RWPE1 (cell line): ENCODE measurements at regions not wholly inside any gene's neighbourhood (a gene's known extent, or its start where the extent isn't known, plus 50 kb on each side); places are given as distances from the start of the nearest gene placed in this dataset.

Experiments
- CTCF ChIA-PET: fragments of 350-600 bp; sonication (Branson Sonifier 250); formaldehyde crosslinking; extraction: SDS; loops from one replicate; lab custom pipeline; 2021; lab: Yijun Ruan, JAX
- POLR2A ChIA-PET: fragments of 400-600 bp; formaldehyde crosslinking; extraction: SDS; loops from one replicate; lab custom pipeline; 2020; ENCODE audit warnings: antibody characterized with exemption; ENCODE audit not compliant: low non-redundant PET; lab: Yijun Ruan, JAX
- DNase-seq: peaks from one replicate; pipeline ENCODE4 v3.0.0; 2012; ENCODE audit warnings: low spot score
- H3K27ac ChIP-seq: fragments of 450-650 bp; 2 replicates; pipeline ENCODE4 v1.5.1; 2017
- CTCF ChIP-seq: fragments of 450-650 bp; conservative IDR thresholded peaks from 2 replicates; pipeline ENCODE4 v1.5.1; 2017; ENCODE audit warnings: low read depth, mild to moderate bottlenecking

- TF ChIP-seq CTCF: peak; percentile 99
- ChIA-PET POLR2A (no interaction called here), CTCF (interaction anchor here (0.6 to 4.6 kb wide), 61 partner anchors 10 to 1434 kb away, joined by 3 to 52 read pairs (median 4); no protein-coding TSS in a partner anchor)
- peak; percentile 77 for DNase-seq
- no peak overlapping the region; the same call in 1 of the 2 replicates for H3K27ac ChIP-seq
Observed at GRCh38 chr10:77710759-77711682, 73.4 kb upstream of the KCNMA1 start.

- ChIA-PET POLR2A (no interaction called here), CTCF (interaction anchor here (0.6 to 3.1 kb wide), 8 partner anchors 9 to 545 kb away, joined by 3 to 29 read pairs (median 12); no protein-coding TSS in a partner anchor)
- H3K27ac ChIP-seq: no peak overlapping the region
- DNase-seq: no peak
- no peak for TF ChIP-seq CTCF
Observed at GRCh38 chr10:77710081-77710551, 72.5 kb upstream of the KCNMA1 start.

DNA sequence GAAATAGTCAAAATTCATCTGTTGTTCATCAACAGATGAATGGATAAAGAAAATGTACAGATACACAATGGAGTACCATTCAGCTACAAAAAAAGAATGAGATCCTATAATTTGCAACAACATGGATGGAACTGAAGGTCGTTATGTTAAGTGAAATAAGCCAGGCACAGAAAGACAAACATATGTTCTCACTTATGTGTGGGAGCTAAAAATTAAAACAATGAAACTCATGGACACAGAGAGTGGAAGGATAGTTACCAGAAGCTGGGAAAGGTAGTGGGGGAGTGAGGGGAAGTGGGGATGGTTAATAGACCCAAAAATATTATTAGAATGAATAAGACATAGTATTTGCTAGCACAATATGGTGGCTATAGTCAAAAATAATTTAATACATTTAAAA is 70.0 kb upstream of the KCNMA1 start:
- POLR2A ChIA-PET: no interaction called here
- no peak for TF ChIP-seq CTCF
- CTCF ChIA-PET: no interaction called here
- no peak overlapping the region for H3K27ac ChIP-seq
- DNase-seq: no peak

- TF ChIP-seq CTCF: no peak
- peak; percentile 73 for DNase-seq
- H3K27ac ChIP-seq: no peak overlapping the region
- ChIA-PET CTCF (interaction anchor here (0.7 to 3.0 kb wide), 3 partner anchors 9 to 528 kb away, joined by 3 to 13 read pairs (median 4); no protein-coding TSS in a partner anchor), POLR2A (no interaction called here)
Observed at GRCh38 chr10:77702166-77702565, 64.6 kb upstream of the KCNMA1 start.

DNA sequence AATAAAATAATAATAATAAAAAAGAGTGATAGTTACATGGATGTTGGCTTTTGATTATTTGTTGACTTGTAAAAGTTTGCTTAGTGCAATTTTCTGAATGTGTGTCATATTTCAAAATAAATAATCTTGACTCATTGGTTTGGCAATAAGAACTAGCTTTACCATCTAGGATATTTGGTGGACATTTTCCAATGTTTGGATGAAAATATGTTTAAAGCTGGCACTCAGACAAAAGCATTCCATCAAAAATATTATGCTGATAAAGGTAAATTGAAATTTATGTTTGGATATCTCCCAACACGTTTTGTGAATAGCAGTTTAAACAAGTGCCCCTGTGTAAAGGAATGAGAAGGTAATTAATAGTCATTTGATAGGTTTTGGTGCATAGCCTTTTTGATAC is 62.5 kb upstream of the KCNMA1 start:
- TF ChIP-seq CTCF: no peak
- DNase-seq: no peak
- H3K27ac ChIP-seq: no peak overlapping the region
- POLR2A ChIA-PET: no interaction called here
- CTCF ChIA-PET: interaction anchor here (0.7 to 3.0 kb wide), 2 partner anchors 11 to 393 kb away, joined by 4 to 13 read pairs; no protein-coding TSS in a partner anchor

- TF ChIP-seq CTCF: no peak
- ChIA-PET CTCF (interaction anchor here (0.6 kb wide), 1 partner anchor 441 kb away, joined by 5 read pairs; no protein-coding TSS in a partner anchor), POLR2A (no interaction called here)
- no peak for DNase-seq
- no peak overlapping the region for H3K27ac ChIP-seq
Observed at GRCh38 chr10:77699080-77699645, 61.6 kb upstream of the KCNMA1 start.
